HG03432 (cell line): ENCODE measurements at regions not wholly inside any gene's neighbourhood (a gene's known extent, or its start where the extent isn't known, plus 50 kb on each side); places are given as distances from the start of the nearest gene placed in this dataset.
"Not testable (repeated sequence)": the region's sequence is repeated elsewhere in the genome, so short reads cannot be mapped to it uniquely, and the experiment has no call there.

ENCODE experiments used
- ATAC-seq: cut with Tn5 transposase; IDR thresholded peaks from one replicate; pipeline ENCODE4 v1.9.1; 2021; ENCODE audit warnings: mild to moderate bottlenecking, moderate library complexity; ENCODE audit not compliant: unreplicated experiment

DNA sequence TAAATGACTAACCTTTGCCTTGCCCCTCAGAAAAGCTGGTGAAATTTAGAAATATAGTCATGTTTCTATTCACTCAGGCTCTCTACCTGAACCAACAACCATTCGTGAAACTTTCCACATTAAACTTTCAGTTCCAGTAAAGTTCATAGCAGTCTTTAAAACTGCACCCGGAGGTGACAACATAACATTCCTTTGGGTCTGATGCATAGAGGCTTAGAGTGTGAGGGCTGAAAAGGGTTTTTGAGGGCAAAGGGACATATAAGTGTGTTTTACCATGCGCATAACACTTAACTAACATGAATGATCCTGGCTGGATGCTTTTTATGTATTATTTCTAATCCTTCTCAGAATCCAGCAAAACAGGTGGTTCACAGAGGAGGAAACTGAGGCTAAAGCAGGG is 471.7 kb upstream of the MCTP2 start:
- no peak for ATAC-seq

DNA sequence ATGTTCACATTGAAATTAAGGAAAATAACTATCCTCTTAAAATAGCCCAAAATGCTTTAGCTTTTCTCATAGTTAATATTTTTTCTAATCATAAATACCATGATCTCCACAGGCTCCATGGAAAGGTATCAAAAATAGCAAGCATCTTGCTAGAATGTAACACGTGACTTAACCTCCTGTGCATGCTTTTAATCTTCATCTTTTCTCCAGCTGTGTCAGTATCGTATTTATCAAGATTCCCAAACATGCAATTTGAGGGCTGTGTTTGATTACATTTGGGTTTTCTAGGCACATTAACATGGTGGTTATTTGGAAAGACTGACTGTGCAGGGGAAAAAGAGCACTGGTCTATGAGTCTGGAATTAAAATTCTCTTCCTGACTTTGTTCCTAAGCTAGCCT is 472.5 kb upstream of the MCTP2 start:
- no peak for ATAC-seq

DNA sequence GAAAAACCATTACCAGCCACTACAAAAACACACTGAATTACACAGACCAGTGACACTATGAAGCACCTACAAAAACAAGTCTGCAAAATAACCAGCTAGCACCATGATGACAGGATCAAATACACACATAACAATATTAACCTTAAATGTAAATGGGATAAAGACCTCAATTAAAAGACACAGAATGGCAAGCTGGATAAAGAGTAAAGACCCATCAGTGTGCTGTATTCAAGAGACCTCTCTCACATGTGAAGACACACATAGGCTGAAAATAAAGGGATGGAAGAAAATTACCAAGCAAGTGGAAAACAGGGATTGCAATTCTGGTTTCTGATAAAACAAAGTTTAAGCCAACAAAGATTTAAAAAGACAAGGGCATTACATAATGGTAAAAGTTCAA is 482.7 kb upstream of the MCTP2 start:
- ATAC-seq, result no peak

DNA sequence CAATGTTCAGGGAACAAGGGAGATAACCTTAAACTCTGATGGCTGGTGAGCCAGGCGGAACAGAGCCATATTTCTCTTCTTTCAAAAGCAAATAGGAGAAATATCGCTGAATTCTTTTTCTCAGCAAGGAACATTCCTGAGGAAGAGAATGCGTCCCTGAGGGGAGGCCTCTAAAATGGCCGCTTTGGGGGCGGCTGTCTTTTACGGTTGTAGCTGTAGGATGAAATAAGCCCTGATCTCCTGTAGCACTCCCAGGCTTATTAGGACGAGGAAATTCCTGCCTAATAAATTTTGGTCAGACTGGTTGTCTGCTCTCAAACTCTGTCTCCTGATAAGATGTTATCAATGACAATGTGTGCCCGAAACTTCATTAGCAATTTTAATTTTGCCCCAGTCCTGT is 496.4 kb upstream of the MCTP2 start:
- ATAC-seq, result not testable (repeated sequence)

DNA sequence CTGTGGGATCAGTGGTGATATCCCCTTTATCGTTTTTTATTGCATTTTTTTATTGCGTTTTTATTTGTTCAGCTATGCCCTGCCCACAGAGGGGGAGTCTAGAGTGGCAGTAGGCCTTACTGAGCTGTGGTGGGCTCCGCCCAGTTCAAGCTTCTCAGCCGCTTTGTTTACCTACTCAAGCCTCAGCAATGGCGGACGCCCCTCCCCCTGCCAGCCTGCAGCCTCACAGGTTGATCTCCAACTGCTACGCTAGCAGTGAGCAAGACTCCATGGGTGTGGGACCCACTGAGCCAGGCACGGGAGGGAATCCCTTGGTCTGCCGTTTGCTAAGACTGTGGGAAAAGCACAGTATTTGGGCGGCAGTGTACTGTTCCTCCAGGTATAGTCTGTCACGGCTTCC is 500.6 kb upstream of the MCTP2 start:
- no peak for ATAC-seq

DNA sequence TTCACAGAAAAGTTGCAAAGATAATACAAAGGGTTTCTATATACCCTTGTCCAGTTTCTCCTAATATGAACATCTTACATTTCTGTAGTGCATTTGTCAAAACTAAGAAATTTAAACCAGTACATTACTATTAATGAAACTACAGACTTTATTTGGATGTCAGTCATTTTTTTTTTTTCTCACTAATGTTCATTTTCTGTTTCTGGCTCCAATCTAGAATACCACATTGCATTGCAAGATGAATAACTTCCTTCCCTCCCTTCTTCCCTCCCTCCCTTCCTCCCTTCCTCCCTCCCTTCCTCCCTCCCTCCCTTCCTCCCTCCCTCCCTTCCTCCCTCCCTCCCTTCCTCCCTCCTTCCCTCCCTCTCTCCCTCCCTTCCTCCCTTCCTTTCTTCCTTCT is 509.2 kb upstream of the MCTP2 start:
- no peak for ATAC-seq

DNA sequence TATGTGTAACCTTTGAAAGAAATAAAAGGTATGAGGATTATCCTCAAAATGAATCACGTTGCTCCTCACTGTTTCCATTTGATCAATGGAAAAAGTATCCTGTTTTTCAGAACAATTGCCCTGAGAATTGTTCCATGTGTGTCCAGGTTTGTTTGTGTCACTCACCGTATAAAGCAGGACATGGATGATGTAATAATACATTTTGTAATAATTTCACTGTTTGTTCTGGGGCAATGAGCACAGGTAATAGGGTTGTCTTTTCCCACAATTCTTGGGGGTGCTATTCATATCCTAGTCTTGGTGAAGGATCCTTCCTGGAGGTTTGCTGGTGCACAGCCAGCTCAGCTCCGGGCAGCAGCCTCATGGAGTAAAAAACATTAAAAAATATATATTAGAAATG is 510.8 kb upstream of the MCTP2 start:
- no peak for ATAC-seq

DNA sequence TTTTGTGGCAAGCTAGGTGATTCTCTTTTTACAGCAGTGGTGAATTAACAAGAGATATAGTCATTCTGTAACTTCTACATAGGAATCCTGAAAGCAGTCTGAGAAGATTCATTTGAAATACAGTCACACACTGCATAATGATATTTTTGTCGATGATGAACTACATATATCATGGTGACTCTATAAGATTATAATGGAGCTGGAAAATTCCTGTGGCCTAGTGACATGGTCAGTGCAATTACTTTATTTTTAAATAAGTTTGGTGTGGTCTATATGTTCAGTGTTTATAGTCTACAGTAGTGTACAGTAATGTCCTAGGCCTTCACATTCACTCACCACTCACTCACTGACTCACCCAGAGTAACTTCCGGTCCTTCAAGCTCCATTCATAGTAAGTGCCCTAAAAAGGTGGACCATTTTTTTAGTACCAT is 511.4 kb upstream of the MCTP2 start:
- no peak for ATAC-seq

DNA sequence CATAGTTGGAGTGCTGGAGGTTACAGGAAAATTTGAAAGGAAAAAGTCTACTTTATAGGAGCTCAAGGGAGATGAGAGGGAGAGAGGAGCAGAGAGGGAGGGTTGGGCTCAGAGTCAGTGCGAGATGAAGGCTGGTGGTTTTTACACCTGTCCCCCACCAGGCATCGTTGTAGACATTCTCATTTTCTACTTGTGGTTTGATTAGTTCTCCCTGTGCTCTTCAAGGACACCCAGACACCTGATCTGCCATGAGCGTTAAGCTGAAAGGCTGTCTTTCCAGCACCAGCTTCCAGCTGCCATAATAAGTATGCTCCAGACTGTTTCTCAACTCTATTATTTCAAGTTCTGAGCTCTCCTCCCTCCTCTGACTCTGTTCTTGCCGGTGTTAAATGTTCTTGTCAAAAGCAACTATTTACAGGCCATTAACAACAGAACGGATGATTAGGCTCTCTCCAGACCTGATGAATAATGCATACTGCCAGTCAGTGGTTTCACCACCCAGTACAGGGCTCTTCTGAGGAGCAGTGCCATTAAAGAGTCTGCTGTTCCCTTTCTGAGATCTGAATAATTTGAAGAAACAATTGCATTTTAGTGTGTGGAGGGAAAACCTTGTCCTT is 514.6 kb upstream of the MCTP2 start:
- ATAC-seq, result no peak

DNA sequence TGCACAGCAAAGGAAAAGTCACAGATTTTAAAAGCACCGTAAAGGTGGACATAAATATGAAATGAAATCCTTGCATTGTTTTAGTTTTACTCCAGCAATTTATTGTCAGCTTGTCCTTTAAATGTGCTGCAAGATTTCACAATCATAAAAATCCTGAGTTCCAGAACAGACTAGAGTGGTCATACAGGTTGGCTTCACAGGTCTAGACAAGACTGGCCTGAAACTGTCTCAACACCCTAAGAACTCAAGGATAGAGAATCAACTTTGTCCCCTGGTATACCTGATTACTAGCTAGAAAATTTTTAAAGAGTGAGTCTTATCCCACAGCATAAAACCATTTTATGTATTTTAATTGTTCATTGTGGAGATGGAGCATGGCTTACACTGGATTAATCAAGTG is 521.7 kb upstream of the MCTP2 start:
- ATAC-seq, result no peak

DNA sequence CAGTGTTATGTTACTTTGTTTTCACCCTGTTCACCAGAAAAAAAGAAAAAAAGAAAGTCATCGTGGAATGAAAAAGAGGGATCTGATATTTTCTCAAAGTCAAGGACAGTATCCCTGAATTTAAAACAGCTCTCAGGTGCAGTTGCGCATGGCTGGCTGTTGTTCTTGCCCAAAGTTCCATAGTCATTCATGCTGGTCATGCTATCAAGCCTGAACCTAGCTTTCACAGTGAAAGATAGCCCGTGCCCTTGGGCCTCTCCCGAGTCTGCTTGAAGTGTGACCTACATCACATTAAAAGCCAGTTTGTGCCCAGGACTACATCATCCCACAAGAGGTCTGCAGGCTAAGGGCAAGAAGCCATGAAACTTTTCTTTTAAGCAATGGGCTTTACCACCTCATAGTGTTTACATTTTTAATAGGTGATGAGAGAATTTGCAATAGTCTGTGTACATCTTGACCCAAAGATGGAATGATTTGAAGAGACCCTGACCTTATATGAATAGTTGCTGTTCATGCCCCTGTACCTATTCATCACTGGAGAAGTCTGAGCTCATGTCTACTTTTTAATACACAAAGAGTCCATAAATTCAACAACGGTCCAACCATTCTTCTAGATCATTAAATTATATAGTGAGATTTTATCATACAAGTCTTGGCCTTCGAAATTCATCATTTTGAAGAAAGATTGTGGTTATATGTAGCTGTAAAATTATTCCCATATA is 522.5 kb upstream of the MCTP2 start:
- ATAC-seq, result no peak

DNA sequence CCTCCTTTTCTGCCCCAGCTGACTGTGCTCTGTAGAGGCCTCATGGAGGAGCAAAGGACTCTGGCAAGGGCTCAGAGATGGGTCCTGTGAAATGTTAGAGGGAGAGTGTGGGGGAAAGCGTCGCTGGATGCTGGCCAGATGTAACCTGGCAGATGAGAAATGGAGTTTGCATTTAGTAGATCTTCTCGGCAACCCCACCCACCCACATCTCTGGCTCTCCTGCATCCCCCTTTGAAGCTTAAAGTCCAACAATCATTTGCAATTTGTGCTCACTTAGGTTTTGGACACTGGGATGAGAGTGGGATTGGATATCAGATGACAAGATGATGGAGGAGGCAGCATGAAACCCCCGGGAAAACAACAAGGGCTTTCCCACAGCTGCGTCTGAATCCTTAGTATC is 523.6 kb upstream of the MCTP2 start:
- no peak for ATAC-seq

DNA sequence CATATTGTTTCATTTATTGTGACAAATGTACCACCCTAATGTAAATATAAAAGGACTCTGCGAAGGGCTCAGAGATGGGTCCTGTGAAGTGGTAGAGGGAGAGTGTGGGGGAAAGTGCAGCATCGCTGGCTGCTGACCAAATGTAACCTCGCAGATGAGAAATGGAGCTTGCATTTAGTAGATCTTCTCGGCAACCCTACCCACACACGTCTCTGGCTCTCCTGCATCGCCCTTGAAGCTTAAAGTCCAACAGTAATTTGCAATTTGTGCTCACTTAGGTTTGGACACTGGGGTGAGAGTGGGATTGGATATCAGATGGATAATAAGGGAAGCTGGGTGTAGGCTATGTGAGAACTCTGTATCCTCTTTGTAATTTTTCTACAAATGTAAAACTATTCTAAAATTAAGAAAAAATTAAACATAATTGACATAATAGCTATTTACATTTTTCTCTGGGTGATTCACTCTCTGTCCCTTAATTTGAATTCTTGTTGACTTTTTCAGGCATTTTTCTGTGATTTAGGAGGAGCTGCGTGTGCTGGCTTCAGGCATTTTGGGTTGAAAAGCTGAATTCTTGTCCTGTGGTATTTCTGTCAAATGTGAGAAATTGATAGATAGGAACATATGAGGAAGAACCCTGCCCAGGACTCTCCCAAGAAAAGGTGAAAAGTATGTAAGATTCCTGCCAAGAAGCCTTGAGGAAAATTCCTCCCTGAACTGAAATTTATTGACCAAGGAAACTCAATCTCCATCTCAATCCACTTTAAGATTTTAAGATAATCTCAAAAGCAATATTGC is 524.7 kb upstream of the MCTP2 start:
- ATAC-seq, result no peak

DNA sequence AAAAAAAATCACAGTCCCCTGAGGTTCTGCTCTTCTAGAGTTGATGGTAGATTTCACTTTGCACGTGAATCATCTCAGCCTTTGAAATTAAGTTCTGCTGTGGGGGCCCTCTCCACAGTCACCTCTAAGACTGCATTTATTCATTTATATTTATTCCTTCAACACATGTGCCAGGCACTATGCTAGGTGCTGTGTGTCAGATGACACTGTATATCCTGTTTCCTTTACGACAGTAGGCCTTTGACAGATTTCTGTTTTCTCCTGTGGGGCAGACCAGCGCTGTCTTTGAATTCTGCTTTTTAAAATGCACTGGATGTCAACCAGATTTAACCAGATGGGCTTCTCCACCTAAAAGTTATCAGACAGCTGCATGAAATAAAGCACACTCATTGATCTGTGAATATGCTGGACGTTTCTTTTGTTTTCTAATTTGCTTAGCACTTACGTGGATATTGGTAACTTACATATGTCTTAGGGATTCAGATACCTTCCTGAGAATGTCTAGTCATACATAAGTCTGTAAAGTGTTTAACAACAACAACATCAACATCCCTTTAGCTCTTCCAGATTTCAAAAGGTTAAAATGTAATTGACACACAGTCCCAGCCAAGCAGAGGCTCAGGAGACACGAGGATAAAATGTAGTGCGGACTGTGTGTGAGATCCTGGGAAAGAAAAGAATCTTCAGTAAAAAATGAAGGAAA is 525.5 kb upstream of the MCTP2 start:
- no peak for ATAC-seq

DNA sequence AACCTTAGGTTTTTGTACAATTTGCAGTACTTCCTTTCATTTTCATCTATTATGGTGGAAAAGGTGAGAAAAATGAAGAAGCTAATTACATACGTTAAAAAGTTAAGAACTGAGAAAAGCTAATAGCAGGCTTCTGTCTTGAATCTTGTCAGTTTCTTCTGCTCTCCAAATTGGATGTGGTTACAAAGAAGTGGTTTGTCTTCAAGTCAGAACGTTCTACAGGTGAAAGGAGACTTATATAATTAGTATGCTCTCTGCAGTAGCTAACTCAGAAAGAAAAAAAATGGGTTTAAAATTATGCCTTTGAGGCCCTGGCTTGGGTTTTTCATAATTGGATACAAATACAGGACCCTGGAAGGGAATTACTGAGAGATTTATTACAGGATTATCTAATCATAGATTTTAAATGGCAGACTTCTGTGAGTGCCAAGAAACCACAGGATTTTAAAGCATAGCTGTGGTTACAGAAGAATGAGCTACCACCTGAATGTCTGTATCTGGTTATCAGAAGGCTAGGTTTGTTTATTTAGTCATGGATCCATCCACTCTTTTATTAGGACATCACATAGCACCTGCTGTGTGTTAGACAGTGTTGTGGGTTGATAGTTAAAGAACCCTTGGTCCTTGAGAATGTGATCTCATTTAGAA is 528.1 kb upstream of the MCTP2 start:
- ATAC-seq, result no peak

DNA sequence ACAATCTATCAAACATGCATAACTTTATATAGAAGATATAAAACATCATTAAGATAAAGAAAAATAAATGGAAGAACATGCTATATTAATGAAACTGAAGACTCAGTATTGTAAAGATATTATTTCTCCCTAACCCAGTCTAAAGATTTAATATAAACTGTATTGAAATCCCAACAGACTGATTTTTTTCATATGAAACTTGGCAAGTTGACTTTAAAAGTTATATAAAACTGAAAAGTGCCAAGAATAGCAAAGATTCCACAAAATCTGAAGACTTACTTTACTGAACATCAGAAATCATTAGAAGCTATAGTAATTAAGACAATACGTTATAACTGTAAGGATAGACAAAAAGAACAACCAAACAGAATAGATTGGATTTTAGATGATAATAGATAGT is 531.3 kb upstream of the MCTP2 start:
- ATAC-seq, result no peak

DNA sequence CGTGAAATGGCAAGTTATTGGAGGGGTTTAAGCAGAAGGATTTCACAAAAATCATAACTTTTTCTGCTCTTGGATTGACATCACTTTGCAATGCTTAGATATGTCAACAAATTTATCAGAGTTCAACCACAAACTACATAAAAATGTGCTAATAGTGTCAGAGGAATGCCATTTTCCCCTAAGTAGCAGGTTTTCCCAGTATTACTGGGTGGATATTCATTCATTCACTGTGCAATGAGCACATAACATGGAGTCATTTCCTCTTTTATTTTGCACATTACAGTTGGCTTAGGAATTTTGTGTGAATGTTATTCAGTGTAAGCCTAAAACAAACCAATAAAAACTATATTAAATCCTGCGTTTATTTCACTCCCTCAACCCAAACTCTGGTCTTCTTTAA is 537.3 kb upstream of the MCTP2 start:
- ATAC-seq, result no peak

DNA sequence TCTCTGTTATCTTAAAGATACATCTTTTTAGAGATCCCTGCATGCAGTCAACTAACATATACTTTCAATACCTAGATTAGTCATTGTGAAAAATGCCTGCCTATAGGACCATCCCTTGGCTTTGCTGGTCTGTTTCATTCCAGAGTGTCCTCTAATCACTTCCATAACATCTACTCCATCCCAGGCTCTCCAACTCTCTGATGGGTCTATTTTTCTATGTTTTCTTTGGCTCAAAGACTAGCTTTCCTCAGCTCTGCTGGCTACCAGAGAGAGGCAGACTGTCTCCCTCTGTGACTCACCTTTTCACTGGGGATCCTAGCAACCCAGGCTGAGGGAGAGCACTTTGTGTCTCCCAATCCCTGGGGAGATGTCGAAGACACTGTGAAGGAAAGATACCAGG is 547.7 kb upstream of the MCTP2 start:
- no peak for ATAC-seq

DNA sequence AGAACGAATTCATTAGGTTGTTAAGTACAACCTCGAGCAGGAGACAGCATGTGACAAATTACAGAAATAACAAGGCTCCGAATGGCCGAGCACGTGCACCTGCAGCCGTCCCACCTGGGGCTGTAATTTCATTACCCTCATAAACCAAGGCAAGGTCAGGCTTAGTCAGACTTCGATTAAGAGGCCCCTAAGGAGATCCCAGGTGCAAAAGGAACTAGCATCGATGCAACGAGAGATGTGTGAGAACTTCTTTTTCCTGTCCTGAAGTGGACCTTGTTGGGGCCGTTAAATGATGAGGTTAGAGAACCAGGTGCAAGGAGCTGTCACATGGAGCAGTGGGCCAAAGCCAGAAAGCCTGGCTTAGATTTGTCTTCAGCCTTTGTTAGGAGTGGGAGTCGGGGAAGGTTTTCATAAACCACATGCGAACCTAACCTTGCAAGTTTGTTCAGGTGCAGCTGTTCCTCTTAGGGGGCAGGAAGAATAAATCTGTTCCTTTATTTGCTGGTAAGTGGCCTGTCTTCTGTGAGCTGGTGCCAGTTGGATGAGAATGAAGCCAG is 559.9 kb upstream of the MCTP2 start:
- ATAC-seq, result no peak

DNA sequence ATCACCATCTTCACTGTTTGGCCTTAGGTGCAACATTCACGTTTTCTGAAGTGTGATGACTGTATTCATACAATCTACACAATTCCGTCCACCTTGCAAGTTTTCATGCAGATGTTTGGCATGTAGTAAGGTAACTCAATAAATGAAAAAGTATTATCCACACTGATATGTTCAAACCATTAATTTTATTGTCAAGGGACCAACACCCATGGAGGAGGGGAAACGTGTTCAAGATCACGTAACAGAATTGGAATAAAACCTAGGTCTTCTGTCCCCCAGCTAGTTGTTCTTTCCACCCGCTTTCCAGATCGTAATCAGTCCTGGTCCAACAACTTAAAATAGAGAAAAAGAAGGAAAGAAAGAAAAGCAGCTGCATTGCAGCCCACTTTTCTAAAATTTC is 560.4 kb upstream of the MCTP2 start:
- ATAC-seq, result no peak
